ENCODE measurements at regions not wholly inside any gene's neighbourhood (a gene's known extent, or its start where the extent isn't known, plus 50 kb on each side); places are given as distances from the start of the nearest gene placed in this dataset.

DNA sequence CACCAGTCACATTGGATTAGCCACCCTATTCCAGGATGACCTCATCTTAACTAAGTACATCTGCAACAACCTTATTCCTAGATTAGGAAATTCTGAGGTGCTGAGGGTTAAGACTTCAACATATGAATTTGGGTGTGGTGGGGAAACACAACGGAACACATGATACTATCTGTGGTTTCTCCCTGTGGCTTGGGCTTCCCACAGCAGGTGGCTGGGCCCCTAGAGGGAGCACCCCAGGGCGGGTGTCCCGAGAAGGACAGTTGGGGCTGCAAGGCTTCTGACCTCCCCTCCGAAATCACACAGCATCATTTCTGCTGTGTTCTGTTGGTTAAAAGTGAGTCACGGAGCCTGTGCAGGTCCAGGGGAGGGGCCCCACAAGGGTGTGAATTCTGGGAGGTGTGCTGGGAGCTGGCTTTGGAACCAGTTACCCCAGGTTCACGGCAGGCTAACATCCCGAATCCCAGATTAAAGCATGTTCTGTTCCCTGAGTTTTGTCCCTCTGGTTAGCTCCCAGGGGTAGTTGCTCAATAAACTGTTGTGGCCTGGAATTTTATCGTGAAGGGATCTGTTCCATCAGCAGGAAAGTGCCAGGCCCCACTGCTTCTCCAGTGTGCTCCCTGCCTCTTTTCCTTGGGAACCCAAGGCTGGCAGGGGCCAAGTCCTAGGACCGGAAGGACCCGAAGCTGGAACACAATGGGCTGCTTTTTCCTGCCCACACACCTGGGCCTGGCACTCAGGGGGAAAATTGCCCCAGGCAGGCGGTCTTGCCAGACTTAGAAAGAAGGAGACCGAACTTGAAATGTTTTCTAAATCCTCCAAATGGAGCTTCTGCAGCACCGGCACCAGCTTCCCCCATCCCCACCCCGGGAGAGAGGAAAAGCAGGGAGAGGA, 154.0 kb upstream of the WNT4 start:
- Histone ChIP-seq H3K4me3 (replicated peaks in 1 of 3; ENCODE audit: insufficient read depth in 1 of 3, low read depth in 2 of 3, low read length in 3 of 3) (no peak overlapping the region), H3K79me2 (ENCODE audit: insufficient read depth, low read length) (no peaks in the 10 kb centered on the region), H3K9ac (ENCODE audit: insufficient read depth, low read depth, low read length) (no peak overlapping the region), H3K27me3 (ENCODE audit: control insufficient read depth in 1 of 2, insufficient read depth in 2 of 2, low read length in 2 of 2) (peaks cover 3 to 16% of the 10 kb centered on the region in 2 experiments; a peak in 4 of 5 replicates), H3K27ac (ENCODE audit: extremely low read length, insufficient read depth, low read length) (no peak overlapping the region), H3K9me3 (ENCODE audit: low read length) (no peaks in the 10 kb centered on the region), H3K4me1 (ENCODE audit: insufficient read depth, low read length) (0 out of 2 replicates have a peak, but pooled peaks cover 6% of the 10 kb centered on the region), H3K36me3 (replicated peaks in 1 of 2; ENCODE audit: control insufficient read depth in 1 of 2, insufficient read depth in 2 of 2, low read length in 2 of 2) (no peaks in the 10 kb centered on the region), H2AFZ (ENCODE audit: low read length) (no peak overlapping the region), H4K20me1 (ENCODE audit: insufficient read depth, low read length) (no peaks in the 10 kb centered on the region), H3K4me2 (ENCODE audit: low read depth, low read length) (no peak overlapping the region)
- no peak for ATAC-seq
- BruUV-seq (replicated peaks) = no TSS peak
- ChIA-PET CTCF (ENCODE audit: low intra/inter-chr PET ratio, low total read pairs) (no interaction called here), POLR2A (no interaction called here)
- intact Hi-C loops (cut with micrococcal nuclease; ENCODE audit: unreplicated experiment) = no loop called here
- TF ChIP-seq ATF7 (IDR thresholded peaks at IDR 0.05) (peak; percentile 57), ATF7 (CRISPR knock-in tag; IDR thresholded peaks at IDR 0.05) (no peak)
- TF ChIP-seq, protein P1, sequence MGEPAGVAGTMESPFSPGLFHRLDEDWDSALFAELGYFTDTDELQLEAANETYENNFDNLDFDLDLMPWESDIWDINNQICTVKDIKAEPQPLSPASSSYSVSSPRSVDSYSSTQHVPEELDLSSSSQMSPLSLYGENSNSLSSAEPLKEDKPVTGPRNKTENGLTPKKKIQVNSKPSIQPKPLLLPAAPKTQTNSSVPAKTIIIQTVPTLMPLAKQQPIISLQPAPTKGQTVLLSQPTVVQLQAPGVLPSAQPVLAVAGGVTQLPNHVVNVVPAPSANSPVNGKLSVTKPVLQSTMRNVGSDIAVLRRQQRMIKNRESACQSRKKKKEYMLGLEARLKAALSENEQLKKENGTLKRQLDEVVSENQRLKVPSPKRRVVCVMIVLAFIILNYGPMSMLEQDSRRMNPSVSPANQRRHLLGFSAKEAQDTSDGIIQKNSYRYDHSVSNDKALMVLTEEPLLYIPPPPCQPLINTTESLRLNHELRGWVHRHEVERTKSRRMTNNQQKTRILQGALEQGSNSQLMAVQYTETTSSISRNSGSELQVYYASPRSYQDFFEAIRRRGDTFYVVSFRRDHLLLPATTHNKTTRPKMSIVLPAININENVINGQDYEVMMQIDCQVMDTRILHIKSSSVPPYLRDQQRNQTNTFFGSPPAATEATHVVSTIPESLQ (CRISPR knock-in tag; conservative IDR thresholded peaks at IDR 0.05) = no peak
- DNase-seq (ENCODE audit: low spot score) = no peak
- no peak for FAIRE-seq
- in situ Hi-C loops (cut with HindIII; ENCODE audit: extremely low pct_ligation_motif_present, low pct_unique_long_range_greater_than_20kb) = no loop called here
- 20% methylated on average over 11 of the region's 14 CpGs for WGBS (ENCODE audit: low lambda C conversion rate)

DNA sequence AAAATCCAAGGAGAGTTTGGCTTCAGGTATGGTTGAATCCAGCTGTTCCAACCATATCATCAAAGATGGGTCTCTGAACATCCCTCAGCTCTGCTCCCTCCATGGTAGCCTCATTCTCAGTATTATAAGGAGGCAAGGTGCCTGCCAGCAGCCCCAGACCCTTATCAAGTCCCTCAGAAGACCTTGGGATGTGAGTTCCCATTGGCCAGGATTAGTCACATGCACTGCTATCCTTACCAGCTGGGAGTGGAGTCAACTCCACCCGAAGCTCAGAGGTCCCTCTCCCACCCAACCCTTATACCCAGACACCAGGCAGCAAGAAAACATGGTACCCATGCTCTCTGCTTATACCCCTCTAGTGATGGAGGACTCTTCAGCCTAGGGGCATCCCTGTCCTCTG, 153.7 kb upstream of the ZBTB40 start:
- no peak for TF ChIP-seq CENPT (CRISPR knock-in tag; IDR thresholded peaks at IDR 0.05; ENCODE audit: low read depth)
- no peak for TF ChIP-seq ZNF687 (CRISPR knock-in tag; IDR thresholded peaks at IDR 0.05)
- ChIA-PET CTCF (ENCODE audit: low intra/inter-chr PET ratio, low total read pairs) (no interaction called here), POLR2A (no interaction called here)
- H3K27ac ChIP-seq (ENCODE audit: extremely low read length, insufficient read depth, low read length) = no peak overlapping the region
- no peak overlapping the region for H3K4me3 ChIP-seq (replicated peaks in 1 of 3; ENCODE audit: insufficient read depth in 1 of 3, low read depth in 2 of 3, low read length in 3 of 3)
- H3K4me1 ChIP-seq (ENCODE audit: insufficient read depth, low read length) = no peaks in the 10 kb centered on the region
- H3K27me3 ChIP-seq (ENCODE audit: control insufficient read depth in 1 of 2, insufficient read depth in 2 of 2, low read length in 2 of 2) = peaks cover 3 to 16% of the 10 kb centered on the region in 2 experiments; a peak in 4 of 5 replicates
- FAIRE-seq (no peak), ATAC-seq (no peak), DNase-seq (ENCODE audit: low spot score) (no peak)
- intact Hi-C loops (cut with micrococcal nuclease; ENCODE audit: unreplicated experiment) = no loop called here
- WGBS (ENCODE audit: low lambda C conversion rate) = 0% methylated on average over 1 of the region's 1 CpG
- H3K36me3 ChIP-seq (replicated peaks in 1 of 2; ENCODE audit: control insufficient read depth in 1 of 2, insufficient read depth in 2 of 2, low read length in 2 of 2) = no peaks in the 10 kb centered on the region
- no peak overlapping the region for H3K4me2 ChIP-seq (ENCODE audit: low read depth, low read length)
- no peaks in the 10 kb centered on the region for H3K9me3 ChIP-seq (ENCODE audit: low read length)
- H3K79me2 ChIP-seq (ENCODE audit: insufficient read depth, low read length) = no peaks in the 10 kb centered on the region
- H4K20me1 ChIP-seq (ENCODE audit: insufficient read depth, low read length) = no peaks in the 10 kb centered on the region
- BruUV-seq (replicated peaks) = no TSS peak
- no peak overlapping the region for H3K9ac ChIP-seq (ENCODE audit: insufficient read depth, low read depth, low read length)
- H2AFZ ChIP-seq (ENCODE audit: low read length) = no peak overlapping the region
- in situ Hi-C loops (cut with HindIII; ENCODE audit: extremely low pct_ligation_motif_present, low pct_unique_long_range_greater_than_20kb) = no loop called here

All from HepG2 (cell line).